ENCODE measurements at regions not wholly inside any gene's neighbourhood (a gene's known extent, or its start where the extent isn't known, plus 50 kb on each side); places are given as distances from the start of the nearest gene placed in this dataset.

DNA sequence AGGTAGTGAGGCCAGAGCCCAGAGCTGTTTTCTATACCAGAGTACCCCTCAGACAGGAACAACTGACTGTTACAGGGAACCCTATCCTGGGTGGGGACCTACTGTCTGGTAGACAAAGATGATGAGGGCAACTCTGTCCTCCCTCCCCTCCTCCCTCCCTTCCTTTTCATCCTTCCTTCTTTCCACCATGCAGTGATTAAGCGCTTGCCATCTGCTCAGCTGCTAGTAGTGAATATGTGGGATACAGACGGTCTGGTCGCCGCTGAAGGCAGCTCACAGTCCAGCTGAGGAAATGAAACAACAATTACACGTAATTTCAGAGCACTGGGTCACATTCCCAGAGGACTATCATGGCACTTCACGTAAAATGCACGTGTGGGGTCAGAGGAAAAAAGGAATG is 597.1 kb downstream of the BUD13 start:
- Histone ChIP-seq H3K14ac (ENCODE audit: low read length) (no peak overlapping the region), H3K36me3 (ENCODE audit: control insufficient read depth in 1 of 2, insufficient read depth in 2 of 2, low read length in 2 of 2) (no peaks in the 10 kb centered on the region), H3K4ac (ENCODE audit: low read depth, low read length) (no peak overlapping the region), H3K27ac (ENCODE audit: low read depth, low read length) (no peak overlapping the region), H3K23ac (ENCODE audit: low read length) (no peak overlapping the region), H3K9me3 (ENCODE audit: insufficient read depth, low read depth, low read length) (peaks cover 2% of the 10 kb centered on the region), H3K4me3 (ENCODE audit: low read depth, low read length) (no peak overlapping the region), H2AFZ (ENCODE audit: insufficient read depth, low read length, poor library complexity) (no peak overlapping the region), H3K4me2 (ENCODE audit: low read length) (no peak overlapping the region), H4K12ac (ENCODE audit: low read depth, low read length) (no peak overlapping the region), H2BK5ac (ENCODE audit: low read depth, low read length, poor library complexity) (no peak overlapping the region), H3K18ac (ENCODE audit: low read length) (no peak overlapping the region), H3K4me1 (ENCODE audit: control insufficient read depth in 1 of 2, insufficient read depth in 2 of 2, low read length in 2 of 2) (peaks cover 0 to 2% of the 10 kb centered on the region in 2 experiments), H3K9ac (ENCODE audit: low read length) (no peak overlapping the region), H3K27me3 (ENCODE audit: insufficient read depth, low read length) (no peaks in the 10 kb centered on the region), H4K91ac (ENCODE audit: low read depth, low read length) (no peak overlapping the region), H2BK12ac (ENCODE audit: low read length) (no peak overlapping the region), H2AK5ac (ENCODE audit: low read length) (no peak overlapping the region), H3K79me1 (ENCODE audit: low read length) (no peaks in the 10 kb centered on the region), H3K79me2 (ENCODE audit: control insufficient read depth, insufficient read depth, low read length, poor library complexity) (no peaks in the 10 kb centered on the region), H2BK120ac (ENCODE audit: insufficient read depth, low read length, poor library complexity) (no peak overlapping the region), H4K8ac (ENCODE audit: low read depth, low read length) (no peak overlapping the region)
- WGBS (ENCODE audit: extremely low coverage, insufficient coverage, insufficient read length), result no CpG with 5 or more reads among the region's 7 CpGs
- DNase-seq, result no peak

DNA sequence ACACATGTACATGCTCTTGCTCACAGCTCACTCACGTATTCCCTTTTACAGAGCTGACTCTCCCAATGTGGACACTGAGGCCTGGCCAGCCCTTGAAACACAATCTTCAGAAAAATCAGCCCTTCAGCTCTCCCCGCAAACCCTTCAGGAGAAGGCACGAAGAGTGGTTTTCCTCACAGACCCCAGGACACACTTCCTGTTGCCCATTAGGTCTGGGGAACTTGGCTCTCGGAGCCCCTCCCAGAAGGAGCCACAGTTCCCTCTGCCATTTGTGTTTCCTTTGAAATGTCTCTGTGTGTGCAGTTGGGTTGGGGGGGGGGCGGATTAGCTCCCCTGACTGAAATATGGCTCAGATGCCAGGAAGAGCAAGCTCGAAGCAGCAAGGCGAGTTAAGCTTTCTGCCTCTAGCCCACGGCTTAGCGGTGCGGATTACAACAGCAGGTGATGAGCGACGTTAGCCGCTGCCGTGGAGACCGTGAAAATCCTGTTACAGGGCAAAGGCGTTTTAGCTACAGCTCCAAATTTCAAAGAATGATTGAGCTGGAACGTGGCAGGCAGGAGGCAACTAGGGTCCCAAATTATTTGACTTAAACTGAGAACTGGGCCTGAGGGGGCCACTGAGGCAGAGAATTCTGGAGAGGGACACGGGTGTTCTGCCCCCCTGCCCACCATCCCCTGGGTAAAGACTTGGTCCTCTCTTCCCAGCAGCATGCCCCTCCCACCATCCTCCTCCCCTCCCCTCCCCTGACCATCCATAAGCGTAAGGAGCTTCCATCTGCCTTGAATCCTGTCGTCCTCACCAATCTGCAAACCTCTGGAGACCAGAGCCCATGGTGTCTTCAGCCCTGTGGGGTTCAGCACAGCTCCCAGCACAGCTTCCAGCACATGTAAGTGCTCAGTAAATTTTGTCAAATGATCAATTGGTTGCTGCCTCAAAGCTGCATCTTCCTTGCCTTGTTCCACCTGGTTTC is 598.6 kb downstream of the BUD13 start:
- H3K27ac ChIP-seq (ENCODE audit: low read depth, low read length), result no peak overlapping the region
- H2BK5ac ChIP-seq (ENCODE audit: low read depth, low read length, poor library complexity), result no peak overlapping the region
- no peak overlapping the region for H3K23ac ChIP-seq (ENCODE audit: low read length)
- peaks cover 0 to 2% of the 10 kb centered on the region in 2 experiments for H3K4me1 ChIP-seq (ENCODE audit: control insufficient read depth in 1 of 2, insufficient read depth in 2 of 2, low read length in 2 of 2)
- no peak overlapping the region for H3K18ac ChIP-seq (ENCODE audit: low read length)
- H3K27me3 ChIP-seq (ENCODE audit: insufficient read depth, low read length), result no peaks in the 10 kb centered on the region
- peaks cover 2% of the 10 kb centered on the region for H3K9me3 ChIP-seq (ENCODE audit: insufficient read depth, low read depth, low read length)
- H3K4me2 ChIP-seq (ENCODE audit: low read length), result no peak overlapping the region
- no peak overlapping the region for H3K4me3 ChIP-seq (ENCODE audit: low read depth, low read length)
- H3K36me3 ChIP-seq (ENCODE audit: control insufficient read depth in 1 of 2, insufficient read depth in 2 of 2, low read length in 2 of 2), result no peaks in the 10 kb centered on the region
- no CpG with 5 or more reads among the region's 20 CpGs for WGBS (ENCODE audit: extremely low coverage, insufficient coverage, insufficient read length)
- no peaks in the 10 kb centered on the region for H3K79me1 ChIP-seq (ENCODE audit: low read length)
- H2BK120ac ChIP-seq (ENCODE audit: insufficient read depth, low read length, poor library complexity), result no peak overlapping the region
- no peak overlapping the region for H3K14ac ChIP-seq (ENCODE audit: low read length)
- H2AK5ac ChIP-seq (ENCODE audit: low read length), result no peak overlapping the region
- DNase-seq, result no peak
- no peak overlapping the region for H2BK12ac ChIP-seq (ENCODE audit: low read length)
- H4K12ac ChIP-seq (ENCODE audit: low read depth, low read length), result no peak overlapping the region
- H2AFZ ChIP-seq (ENCODE audit: insufficient read depth, low read length, poor library complexity), result no peak overlapping the region
- H3K9ac ChIP-seq (ENCODE audit: low read length), result no peak overlapping the region
- H4K91ac ChIP-seq (ENCODE audit: low read depth, low read length), result no peak overlapping the region
- no peak overlapping the region for H3K4ac ChIP-seq (ENCODE audit: low read depth, low read length)
- H4K8ac ChIP-seq (ENCODE audit: low read depth, low read length), result no peak overlapping the region
- H3K79me2 ChIP-seq (ENCODE audit: control insufficient read depth, insufficient read depth, low read length, poor library complexity), result no peaks in the 10 kb centered on the region

DNA sequence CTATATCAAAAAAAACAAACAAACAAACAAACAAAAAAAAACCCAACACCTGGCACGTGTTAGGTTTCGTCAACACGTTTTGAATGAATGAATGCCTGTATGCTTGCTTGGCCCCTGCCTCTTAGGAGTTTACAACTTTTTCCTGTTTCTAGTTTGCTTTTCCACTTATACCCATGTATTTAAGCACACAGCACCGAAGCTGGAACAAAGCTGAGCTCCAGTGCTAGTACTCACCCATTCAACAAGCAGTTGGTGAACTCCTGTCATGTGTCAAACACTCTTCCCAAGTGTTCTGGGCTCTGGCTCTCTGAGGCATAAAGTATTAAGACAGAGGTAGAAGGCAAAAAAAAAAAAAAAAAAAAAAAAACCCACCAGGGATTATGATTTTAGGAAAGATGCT is 599.3 kb downstream of the BUD13 start:
- Histone ChIP-seq H3K27me3 (ENCODE audit: insufficient read depth, low read length) (no peaks in the 10 kb centered on the region), H3K4me2 (ENCODE audit: low read length) (no peak overlapping the region), H3K4me3 (ENCODE audit: low read depth, low read length) (no peak overlapping the region), H3K23ac (ENCODE audit: low read length) (no peak overlapping the region), H3K79me2 (ENCODE audit: control insufficient read depth, insufficient read depth, low read length, poor library complexity) (no peaks in the 10 kb centered on the region), H4K8ac (ENCODE audit: low read depth, low read length) (no peak overlapping the region), H3K27ac (ENCODE audit: low read depth, low read length) (no peak overlapping the region), H3K9ac (ENCODE audit: low read length) (no peak overlapping the region), H2BK120ac (ENCODE audit: insufficient read depth, low read length, poor library complexity) (no peak overlapping the region), H3K14ac (ENCODE audit: low read length) (no peak overlapping the region), H2AFZ (ENCODE audit: insufficient read depth, low read length, poor library complexity) (no peak overlapping the region), H4K12ac (ENCODE audit: low read depth, low read length) (no peak overlapping the region), H3K9me3 (ENCODE audit: insufficient read depth, low read depth, low read length) (peaks cover 2% of the 10 kb centered on the region), H3K4me1 (ENCODE audit: control insufficient read depth in 1 of 2, insufficient read depth in 2 of 2, low read length in 2 of 2) (peaks cover 0 to 2% of the 10 kb centered on the region in 2 experiments), H3K79me1 (ENCODE audit: low read length) (no peaks in the 10 kb centered on the region), H3K18ac (ENCODE audit: low read length) (no peak overlapping the region), H3K4ac (ENCODE audit: low read depth, low read length) (no peak overlapping the region), H2BK12ac (ENCODE audit: low read length) (no peak overlapping the region), H2BK5ac (ENCODE audit: low read depth, low read length, poor library complexity) (no peak overlapping the region), H2AK5ac (ENCODE audit: low read length) (no peak overlapping the region), H3K36me3 (ENCODE audit: control insufficient read depth in 1 of 2, insufficient read depth in 2 of 2, low read length in 2 of 2) (no peaks in the 10 kb centered on the region), H4K91ac (ENCODE audit: low read depth, low read length) (no peak overlapping the region)
- no peak for DNase-seq
- no CpG with 5 or more reads among the region's 4 CpGs for WGBS (ENCODE audit: extremely low coverage, insufficient coverage, insufficient read length)

DNA sequence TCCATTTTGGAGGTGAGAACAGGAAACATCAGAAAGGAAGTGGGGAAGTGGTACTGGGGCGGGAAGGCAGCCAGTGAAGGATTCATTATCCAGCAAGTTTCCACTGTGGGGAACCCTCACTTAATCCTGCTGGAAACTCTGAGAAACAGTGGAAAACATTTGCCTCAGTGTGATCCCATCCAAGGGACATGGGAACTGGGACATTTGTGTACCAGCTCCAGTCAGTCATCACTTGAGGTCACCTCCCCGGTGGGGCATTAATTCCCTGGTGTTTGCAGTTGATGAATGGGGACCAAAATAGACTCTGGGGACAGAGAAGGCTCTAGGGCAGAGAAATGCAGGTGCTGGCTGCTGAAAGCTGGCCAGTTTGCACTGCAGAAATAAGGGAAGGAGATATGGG is 599.9 kb downstream of the BUD13 start:
- no peaks in the 10 kb centered on the region for H3K27me3 ChIP-seq (ENCODE audit: insufficient read depth, low read length)
- H2BK5ac ChIP-seq (ENCODE audit: low read depth, low read length, poor library complexity), result no peak overlapping the region
- WGBS (ENCODE audit: extremely low coverage, insufficient coverage, insufficient read length), result no CpG with 5 or more reads among the region's 2 CpGs
- H3K36me3 ChIP-seq (ENCODE audit: control insufficient read depth in 1 of 2, insufficient read depth in 2 of 2, low read length in 2 of 2), result no peaks in the 10 kb centered on the region
- no peak overlapping the region for H3K4me2 ChIP-seq (ENCODE audit: low read length)
- no peak for DNase-seq
- no peak overlapping the region for H3K18ac ChIP-seq (ENCODE audit: low read length)
- H4K12ac ChIP-seq (ENCODE audit: low read depth, low read length), result no peak overlapping the region
- H3K79me2 ChIP-seq (ENCODE audit: control insufficient read depth, insufficient read depth, low read length, poor library complexity), result no peaks in the 10 kb centered on the region
- H3K79me1 ChIP-seq (ENCODE audit: low read length), result no peaks in the 10 kb centered on the region
- H4K91ac ChIP-seq (ENCODE audit: low read depth, low read length), result no peak overlapping the region
- H3K23ac ChIP-seq (ENCODE audit: low read length), result no peak overlapping the region
- H3K27ac ChIP-seq (ENCODE audit: low read depth, low read length), result no peak overlapping the region
- H3K4me3 ChIP-seq (ENCODE audit: low read depth, low read length), result no peak overlapping the region
- H3K9me3 ChIP-seq (ENCODE audit: insufficient read depth, low read depth, low read length), result no peaks in the 10 kb centered on the region
- peaks cover 0 to 2% of the 10 kb centered on the region in 2 experiments for H3K4me1 ChIP-seq (ENCODE audit: control insufficient read depth in 1 of 2, insufficient read depth in 2 of 2, low read length in 2 of 2)
- no peak overlapping the region for H3K9ac ChIP-seq (ENCODE audit: low read length)
- no peak overlapping the region for H4K8ac ChIP-seq (ENCODE audit: low read depth, low read length)
- H2BK12ac ChIP-seq (ENCODE audit: low read length), result no peak overlapping the region
- H3K14ac ChIP-seq (ENCODE audit: low read length), result no peak overlapping the region
- no peak overlapping the region for H3K4ac ChIP-seq (ENCODE audit: low read depth, low read length)
- no peak overlapping the region for H2AFZ ChIP-seq (ENCODE audit: insufficient read depth, low read length, poor library complexity)
- no peak overlapping the region for H2BK120ac ChIP-seq (ENCODE audit: insufficient read depth, low read length, poor library complexity)
- no peak overlapping the region for H2AK5ac ChIP-seq (ENCODE audit: low read length)

All from trophoblast cell (in vitro differentiated cells and primary cell).